ACHN (cell line): ENCODE measurements at regions not wholly inside any gene's neighbourhood (a gene's known extent, or its start where the extent isn't known, plus 50 kb on each side); places are given as distances from the start of the nearest gene placed in this dataset.

Source experiments
- DNase-seq: peaks from one replicate; pipeline ENCODE4 v3.0.0-alpha.2; 2015
- in situ Hi-C: cut with HindIII; loops from 2 replicates; pipeline ENCODE4 v1.10.0; 2017; ENCODE audit warnings: low sequenced_read_pairs, low pct_ligation_motif_present, low pct_unique_long_range_greater_than_20kb

- in situ Hi-C loops: no loop called here
Observed at GRCh38 chr16:86211265-86211664, 299.1 kb upstream of the FOXF1 start.

GRCh38 chr16:86211800-86212199 is 298.5 kb upstream of the FOXF1 start:
- DNase-seq: no peak
- in situ Hi-C loops: no loop called here

More at GRCh38 chr16:86211265-86211664, 299.1 kb upstream of the FOXF1 start:
- DNase-seq: no peak

GRCh38 chr16:86212706-86213436 is 297.5 kb upstream of the FOXF1 start:
- no peak for DNase-seq
- in situ Hi-C loops: no loop called here

DNA sequence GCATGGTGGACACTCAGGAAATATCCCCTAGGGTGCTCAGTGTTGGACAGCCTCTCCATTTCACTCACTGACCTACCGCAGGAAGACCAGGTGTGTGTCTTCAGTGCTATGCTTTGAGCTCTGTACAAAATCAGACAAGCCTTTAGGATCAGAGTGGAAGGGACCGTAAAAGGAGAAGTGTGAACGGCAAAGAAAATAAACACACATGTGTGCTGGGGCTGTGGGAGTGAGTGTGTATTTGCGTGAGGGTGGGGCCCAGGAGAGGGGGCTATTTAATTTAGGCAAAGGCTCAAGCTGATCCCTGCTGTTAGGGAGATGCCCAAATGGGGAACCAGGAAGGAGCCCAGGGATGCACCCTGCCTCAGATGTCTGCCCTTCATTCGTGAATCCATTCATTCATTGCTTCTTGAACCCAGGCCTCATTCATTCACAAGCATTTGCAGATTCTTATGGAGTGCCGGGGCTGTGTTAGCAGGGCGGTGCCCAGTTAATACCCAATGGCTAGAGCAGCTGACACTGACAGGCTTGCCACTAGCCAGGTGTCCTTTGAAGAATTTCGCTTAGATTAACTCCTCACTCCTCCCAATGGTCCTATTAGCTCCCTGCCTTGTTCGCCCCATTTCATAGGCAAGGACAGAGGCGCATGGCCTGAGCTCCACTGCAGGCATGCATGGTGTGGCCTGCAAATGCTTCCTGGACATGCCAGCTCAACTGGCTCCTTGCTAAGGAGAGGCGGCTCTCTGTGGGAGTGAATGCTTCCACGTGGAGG is 296.7 kb upstream of the FOXF1 start:
- in situ Hi-C loops: no loop called here

GRCh38 chr16:86214326-86215232 is 295.7 kb upstream of the FOXF1 start:
- no peak for DNase-seq
- in situ Hi-C loops: no loop called here

More for the DNA sequence above, 296.7 kb upstream of the FOXF1 start:
- no peak for DNase-seq

GRCh38 chr16:86215233-86215978 is 294.9 kb upstream of the FOXF1 start:
- in situ Hi-C loops: no loop called here
- DNase-seq: no peak

- in situ Hi-C loops: no loop called here
- no peak for DNase-seq
Observed at GRCh38 chr16:86215979-86216585, 294.2 kb upstream of the FOXF1 start.

GRCh38 chr16:86216591-86216990 is 293.7 kb upstream of the FOXF1 start:
- no peak for DNase-seq
- in situ Hi-C loops: no loop called here

GRCh38 chr16:86217001-86217890 is 293.1 kb upstream of the FOXF1 start:
- in situ Hi-C loops: no loop called here
- DNase-seq: no peak

DNA sequence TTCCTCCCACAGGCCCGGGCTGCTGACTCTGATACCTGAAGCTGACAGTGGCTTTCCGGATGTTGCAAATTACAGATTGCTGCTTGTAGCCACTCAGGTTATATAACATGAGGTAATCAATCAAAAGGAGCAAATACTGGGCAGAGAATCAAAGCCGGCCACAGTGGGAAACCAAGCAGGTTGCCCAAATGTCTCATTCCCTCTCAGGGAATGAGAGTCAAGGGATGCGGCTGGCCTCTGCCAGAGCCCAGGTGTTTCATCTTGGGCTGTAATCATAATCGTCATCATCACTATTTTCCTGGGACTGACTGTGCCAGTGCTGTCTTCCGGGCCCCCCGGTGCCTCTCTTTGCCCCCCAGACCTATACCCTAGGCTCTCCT is 292.4 kb upstream of the FOXF1 start:
- in situ Hi-C loops: no loop called here
- no peak for DNase-seq

DNA sequence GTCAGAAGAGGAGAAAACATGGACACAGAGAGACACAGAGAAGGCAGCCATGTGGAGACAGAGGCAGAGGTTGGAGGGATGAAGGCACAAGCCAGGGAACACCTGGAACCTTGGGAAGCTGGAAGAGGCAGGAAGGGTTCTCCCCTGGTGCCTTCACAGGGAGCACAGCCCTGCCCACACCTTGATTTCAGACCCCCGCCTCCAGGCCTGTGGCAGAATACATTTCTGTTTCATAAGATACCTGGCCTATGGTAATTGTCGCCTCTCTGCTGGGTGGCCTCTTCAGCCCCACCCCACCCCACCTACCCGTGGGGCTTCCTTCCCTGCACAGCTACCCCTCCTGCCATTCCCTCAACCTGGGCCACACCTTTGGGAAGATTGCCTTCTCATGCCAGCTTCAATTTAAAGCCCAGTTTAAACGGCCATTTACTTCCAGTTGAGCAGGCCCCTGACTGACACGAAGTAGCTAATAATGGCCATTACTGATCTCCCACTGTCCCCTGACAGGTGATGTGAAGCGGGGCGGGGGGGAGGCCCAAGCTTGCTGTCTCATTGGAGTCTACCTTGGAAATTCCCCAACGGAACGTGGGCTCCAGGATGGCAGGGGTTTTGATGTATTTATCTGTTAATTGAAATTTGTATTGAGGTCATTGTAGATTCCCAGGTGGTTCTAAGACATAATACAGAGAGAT is 291.7 kb upstream of the FOXF1 start:
- in situ Hi-C loops: no loop called here
- no peak for DNase-seq

GRCh38 chr16:86219655-86220445 is 290.5 kb upstream of the FOXF1 start:
- no peak for DNase-seq
- in situ Hi-C loops: no loop called here

- DNase-seq: no peak
- in situ Hi-C loops: no loop called here
Observed at GRCh38 chr16:86220561-86220960, 289.8 kb upstream of the FOXF1 start.

DNA sequence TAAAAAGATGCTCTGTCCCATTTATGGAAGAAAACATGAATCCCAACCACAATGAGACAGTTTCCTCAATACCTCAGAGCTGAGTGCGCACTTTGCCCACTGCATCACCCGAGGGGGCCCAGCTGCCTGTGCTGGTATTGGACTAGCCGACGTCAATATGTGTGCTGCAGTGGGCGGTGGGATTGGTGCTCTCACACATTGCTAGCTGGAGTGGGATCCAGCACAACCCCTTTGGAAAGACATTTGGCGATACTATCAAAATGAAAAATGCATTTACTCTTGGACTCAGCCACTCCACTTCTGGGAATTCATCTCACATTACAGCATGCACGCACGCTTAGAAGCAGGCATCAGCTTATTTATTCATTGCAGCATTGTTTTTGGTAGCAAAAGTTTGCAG is 289.2 kb upstream of the FOXF1 start:
- in situ Hi-C loops: no loop called here
- no peak for DNase-seq

DNA sequence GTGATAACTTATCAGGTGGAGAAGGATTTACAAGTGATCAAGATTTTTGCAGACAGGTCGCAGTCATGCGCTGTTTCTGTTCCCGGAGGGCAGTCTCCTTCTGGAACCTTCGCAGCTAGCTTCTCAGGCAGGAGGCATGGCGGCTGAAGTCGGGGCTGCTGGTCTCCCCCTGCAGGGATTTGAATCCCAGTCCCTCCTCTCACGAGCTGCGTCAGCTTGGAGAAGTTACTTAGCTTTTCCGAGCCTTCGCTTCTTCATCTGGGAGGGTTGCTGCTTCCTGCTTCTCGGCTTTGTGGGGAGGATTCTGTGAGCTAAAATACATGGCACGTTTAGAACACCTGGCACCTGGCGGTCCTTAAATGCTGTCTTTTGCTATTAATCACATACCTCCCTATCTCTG is 287.8 kb upstream of the FOXF1 start:
- no peak for DNase-seq
- in situ Hi-C loops: no loop called here

- no peak for DNase-seq
Observed at GRCh38 chr16:86222965-86223551, 287.3 kb upstream of the FOXF1 start.

More at GRCh38 chr16:86222965-86223551, 287.3 kb upstream of the FOXF1 start:
- in situ Hi-C loops: no loop called here
